HUES6 (cell line): ENCODE measurements at regions not wholly inside any gene's neighbourhood (a gene's known extent, or its start where the extent isn't known, plus 50 kb on each side); places are given as distances from the start of the nearest gene placed in this dataset.

Experiments used
- H3K27ac ChIP-seq: 2 replicates; pipeline ENCODE4 v1.7.0; 2013; ENCODE audit warnings: low read depth, mild to moderate bottlenecking, low read length, inconsistent platforms
- H3K27me3 ChIP-seq: 2 replicates; pipeline ENCODE4 v1.6.1; 2013; ENCODE audit warnings: low read length; ENCODE audit not compliant: control insufficient read depth, insufficient read depth
- H3K36me3 ChIP-seq: 2 replicates; pipeline ENCODE4 v1.6.1; 2013; ENCODE audit warnings: low read length; ENCODE audit not compliant: control insufficient read depth, insufficient read depth
- H3K4me1 ChIP-seq: 2 replicates; pipeline ENCODE4 v1.6.1; 2013; ENCODE audit warnings: low read length; ENCODE audit not compliant: control insufficient read depth, insufficient read depth
- H3K4me3 ChIP-seq: 2 replicates; pipeline ENCODE4 v1.5.1; 2013; ENCODE audit warnings: low read depth, low read length
- H3K9ac ChIP-seq: one replicate; pipeline ENCODE4 v1.6.1; 2013; ENCODE audit warnings: mild to moderate bottlenecking, low read length
- H3K9me3 ChIP-seq: 2 replicates; pipeline ENCODE4 v1.6.1; 2013; ENCODE audit warnings: low read depth, low read length; ENCODE audit not compliant: control insufficient read depth, insufficient read depth

GRCh38 chr4:28167411-28167810 is 1306.8 kb downstream of the STIM2 start:
- no peaks in the 10 kb centered on the region for H3K9me3 ChIP-seq
- H3K27ac ChIP-seq = no peak overlapping the region
- no peak overlapping the region for H3K9ac ChIP-seq
- no peaks in the 10 kb centered on the region for H3K36me3 ChIP-seq
- H3K4me3 ChIP-seq = no peak overlapping the region
- no peaks in the 10 kb centered on the region for H3K27me3 ChIP-seq
- H3K4me1 ChIP-seq = 0 out of 2 replicates have a peak, but pooled peaks cover 3% of the 10 kb centered on the region

- Histone ChIP-seq H3K27ac (no peak overlapping the region), H3K9ac (no peak overlapping the region), H3K4me3 (no peak overlapping the region)
Measured at GRCh38 chr4:28176942-28177341, 1316.3 kb downstream of the STIM2 start.

GRCh38 chr4:28177641-28178040 is 1317.0 kb downstream of the STIM2 start:
- Histone ChIP-seq H3K9me3 (no peaks in the 10 kb centered on the region), H3K27me3 (no peaks in the 10 kb centered on the region), H3K9ac (no peak overlapping the region), H3K4me1 (no peaks in the 10 kb centered on the region), H3K27ac (no peak overlapping the region), H3K4me3 (no peak overlapping the region), H3K36me3 (no peaks in the 10 kb centered on the region)

More at GRCh38 chr4:28176942-28177341, 1316.3 kb downstream of the STIM2 start:
- Histone ChIP-seq H3K27me3 (no peaks in the 10 kb centered on the region), H3K36me3 (no peaks in the 10 kb centered on the region), H3K4me1 (no peaks in the 10 kb centered on the region), H3K9me3 (no peaks in the 10 kb centered on the region)

GRCh38 chr4:28179126-28179525 is 1318.5 kb downstream of the STIM2 start:
- Histone ChIP-seq H3K9ac (no peak overlapping the region), H3K9me3 (no peaks in the 10 kb centered on the region), H3K27ac (no peak overlapping the region), H3K4me3 (no peak overlapping the region), H3K27me3 (no peaks in the 10 kb centered on the region), H3K4me1 (no peaks in the 10 kb centered on the region), H3K36me3 (no peaks in the 10 kb centered on the region)

GRCh38 chr4:28209371-28209924 is 1348.8 kb downstream of the STIM2 start:
- no peaks in the 10 kb centered on the region for H3K36me3 ChIP-seq
- H3K4me1 ChIP-seq = no peaks in the 10 kb centered on the region
- peaks cover 10% of the 10 kb centered on the region; the same call in 1 of the 2 replicates for H3K9me3 ChIP-seq
- no peak overlapping the region for H3K4me3 ChIP-seq
- no peak overlapping the region for H3K27ac ChIP-seq
- no peaks in the 10 kb centered on the region for H3K27me3 ChIP-seq
- H3K9ac ChIP-seq = no peak overlapping the region

GRCh38 chr4:28211676-28212470 is 1351.2 kb downstream of the STIM2 start:
- H3K27ac ChIP-seq = no peak overlapping the region
- H3K9ac ChIP-seq = no peak overlapping the region

GRCh38 chr4:28221536-28221935 is 1360.9 kb downstream of the STIM2 start:
- Histone ChIP-seq H3K36me3 (no peaks in the 10 kb centered on the region), H3K27me3 (no peaks in the 10 kb centered on the region), H3K27ac (no peak overlapping the region), H3K9ac (no peak overlapping the region), H3K4me1 (peaks cover 9% of the 10 kb centered on the region; the same call in 1 of the 2 replicates), H3K4me3 (no peak overlapping the region), H3K9me3 (no peaks in the 10 kb centered on the region)

More at GRCh38 chr4:28211676-28212470, 1351.2 kb downstream of the STIM2 start:
- H3K4me3 ChIP-seq = no peak overlapping the region
- H3K9me3 ChIP-seq = no peaks in the 10 kb centered on the region
- no peaks in the 10 kb centered on the region for H3K27me3 ChIP-seq
- no peaks in the 10 kb centered on the region for H3K4me1 ChIP-seq
- H3K36me3 ChIP-seq = no peaks in the 10 kb centered on the region

GRCh38 chr4:28225050-28225449 is 1364.4 kb downstream of the STIM2 start:
- H3K9me3 ChIP-seq = no peaks in the 10 kb centered on the region
- no peaks in the 10 kb centered on the region for H3K27me3 ChIP-seq
- no peak overlapping the region for H3K27ac ChIP-seq
- peaks cover 18% of the 10 kb centered on the region for H3K4me1 ChIP-seq
- no peak overlapping the region for H3K9ac ChIP-seq
- H3K4me3 ChIP-seq = no peak overlapping the region
- no peaks in the 10 kb centered on the region for H3K36me3 ChIP-seq

GRCh38 chr4:28225689-28226353 is 1365.2 kb downstream of the STIM2 start:
- Histone ChIP-seq H3K36me3 (no peaks in the 10 kb centered on the region), H3K27me3 (no peaks in the 10 kb centered on the region), H3K4me3 (no peak overlapping the region), H3K27ac (no peak overlapping the region), H3K4me1 (peaks cover 18% of the 10 kb centered on the region), H3K9me3 (no peaks in the 10 kb centered on the region), H3K9ac (no peak overlapping the region)

- Histone ChIP-seq H3K4me1 (peaks cover 18% of the 10 kb centered on the region), H3K9ac (no peak overlapping the region)
Measured at GRCh38 chr4:28226962-28227361, 1366.3 kb downstream of the STIM2 start.

GRCh38 chr4:28227764-28228163 is 1367.1 kb downstream of the STIM2 start:
- no peaks in the 10 kb centered on the region for H3K27me3 ChIP-seq
- H3K4me3 ChIP-seq = no peak overlapping the region
- no peaks in the 10 kb centered on the region for H3K9me3 ChIP-seq
- H3K4me1 ChIP-seq = peaks cover 18% of the 10 kb centered on the region
- no peak overlapping the region for H3K9ac ChIP-seq
- H3K36me3 ChIP-seq = no peaks in the 10 kb centered on the region
- no peak overlapping the region for H3K27ac ChIP-seq

More at GRCh38 chr4:28226962-28227361, 1366.3 kb downstream of the STIM2 start:
- H3K4me3 ChIP-seq = no peak overlapping the region
- H3K27ac ChIP-seq = no peak overlapping the region
- no peaks in the 10 kb centered on the region for H3K27me3 ChIP-seq
- H3K9me3 ChIP-seq = no peaks in the 10 kb centered on the region
- no peaks in the 10 kb centered on the region for H3K36me3 ChIP-seq
